SK-N-SH treated with all-trans-retinoic acid at 6 μM for 48 hours (cell line): ENCODE measurements at regions not wholly inside any gene's neighbourhood (a gene's known extent, or its start where the extent isn't known, plus 50 kb on each side); places are given as distances from the start of the nearest gene placed in this dataset.

Source experiments
- ATAC-seq: fragments of 200-7000 bp; cut with Tn5 transposase; 3 replicates; pipeline ENCODE4 v1.9.1; 2020; ENCODE audit warnings: mild to moderate bottlenecking, moderate library complexity
- ARNTL ChIP-seq: fragments of 450-650 bp; formaldehyde crosslinking; IDR thresholded peaks from 2 replicates; pipeline ENCODE4 v1.5.0; 2020; ENCODE audit warnings: low read depth, mild to moderate bottlenecking, moderate library complexity, borderline replicate concordance
- BACH2 ChIP-seq: fragments of 250-450 bp; sonication (Bioruptor Pico); IDR thresholded peaks from 2 replicates; pipeline ENCODE4 v1.9.0; 2021; ENCODE audit warnings: mild to moderate bottlenecking, borderline replicate concordance
- CREB5 ChIP-seq: fragments of 250-450 bp; sonication (Bioruptor Pico); IDR thresholded peaks from 2 replicates; pipeline ENCODE4 v1.5.1; 2020; ENCODE audit warnings: low read depth, mild to moderate bottlenecking, moderate library complexity
- CSDC2 ChIP-seq: fragments of 250-450 bp; sonication (Bioruptor Pico); IDR thresholded peaks from 2 replicates; pipeline ENCODE4 v1.5.0; 2020; ENCODE audit warnings: mild to moderate bottlenecking, moderate library complexity
- ESRRG ChIP-seq: fragments of 250-450 bp; sonication (Bioruptor Pico); IDR thresholded peaks from 2 replicates; pipeline ENCODE4 v1.6.1; 2021; ENCODE audit warnings: mild to moderate bottlenecking
- ISL1 ChIP-seq: fragments of 250-450 bp; sonication (Bioruptor Pico); IDR thresholded peaks from 2 replicates; pipeline ENCODE4 v2.1.2; 2022; ENCODE audit warnings: mild to moderate bottlenecking, moderate library complexity
- POU6F1 ChIP-seq: fragments of 250-450 bp; sonication (Bioruptor Pico); IDR thresholded peaks from 2 replicates; pipeline ENCODE4 v1.8.0; 2021; ENCODE audit warnings: low read depth, mild to moderate bottlenecking, moderate library complexity, borderline replicate concordance
- PPARA ChIP-seq: fragments of 250-450 bp; sonication (Bioruptor Pico); IDR thresholded peaks from 2 replicates; pipeline ENCODE4 v1.5.0; 2020; ENCODE audit warnings: mild to moderate bottlenecking, borderline replicate concordance
- RARB ChIP-seq: fragments of 250-450 bp; sonication (Bioruptor Pico); IDR thresholded peaks from 2 replicates; pipeline ENCODE4 v1.8.0; 2021; ENCODE audit warnings: mild to moderate bottlenecking, moderate library complexity
- SNAI2 ChIP-seq: fragments of 250-450 bp; sonication (Bioruptor Pico); IDR thresholded peaks from 2 replicates; pipeline ENCODE4 v1.5.0; 2020; ENCODE audit warnings: mild to moderate bottlenecking, moderate library complexity
- TCF4 ChIP-seq: fragments of 250-450 bp; sonication (Bioruptor Pico); IDR thresholded peaks from 2 replicates; pipeline ENCODE4 v1.8.0; 2021; ENCODE audit warnings: mild to moderate bottlenecking, moderate library complexity, borderline replicate concordance
- TOX ChIP-seq: fragments of 250-450 bp; sonication (Bioruptor Pico); IDR thresholded peaks from 2 replicates; pipeline ENCODE4 v1.8.0; 2021; ENCODE audit warnings: mild to moderate bottlenecking, moderate library complexity, borderline replicate concordance
- TSHZ2 ChIP-seq: fragments of 250-450 bp; sonication (Bioruptor Pico); IDR thresholded peaks from 2 replicates; pipeline ENCODE4 v1.5.0; 2020; ENCODE audit warnings: mild to moderate bottlenecking, moderate library complexity
- ZC3H10 ChIP-seq: fragments of 250-450 bp; sonication (Bioruptor Pico); IDR thresholded peaks from 2 replicates; pipeline ENCODE4 v1.5.1; 2021; ENCODE audit warnings: mild to moderate bottlenecking, moderate library complexity
- ZFP3 ChIP-seq: fragments of 250-450 bp; sonication (Bioruptor Pico); IDR thresholded peaks from 2 replicates; pipeline ENCODE4 v1.5.0; 2020; ENCODE audit warnings: mild to moderate bottlenecking, moderate library complexity
- ZFP30 ChIP-seq: fragments of 450-650 bp; formaldehyde crosslinking; IDR thresholded peaks from 2 replicates; pipeline ENCODE4 v1.5.0; 2022; ENCODE audit warnings: mild to moderate bottlenecking, moderate library complexity
- ZNF565 ChIP-seq: fragments of 450-650 bp; formaldehyde crosslinking; conservative IDR thresholded peaks from 2 replicates; pipeline ENCODE4 v1.5.0; 2020; ENCODE audit warnings: low read depth, mild to moderate bottlenecking, moderate library complexity
- ZNF70 ChIP-seq: fragments of 450-650 bp; formaldehyde crosslinking; IDR thresholded peaks from 2 replicates; pipeline ENCODE4 v1.5.0; 2020; ENCODE audit warnings: mild to moderate bottlenecking, moderate library complexity
- ZNF8 ChIP-seq: fragments of 450-650 bp; formaldehyde crosslinking; IDR thresholded peaks from 2 replicates; pipeline ENCODE4 v1.5.0; 2020; ENCODE audit warnings: mild to moderate bottlenecking, moderate library complexity
- TF ChIP-seq, protein P1 (sequence below): fragments of 250-450 bp; sonication (Bioruptor Pico); IDR thresholded peaks from 2 replicates; pipeline ENCODE4 v1.8.0; 2020; ENCODE audit warnings: mild to moderate bottlenecking, moderate library complexity, borderline replicate concordance
- TF ChIP-seq, protein P2 (sequence below): fragments of 250-450 bp; sonication (Bioruptor Pico); IDR thresholded peaks from 2 replicates; pipeline ENCODE4 v1.5.1; 2021; ENCODE audit warnings: mild to moderate bottlenecking, moderate library complexity

- no peak for ATAC-seq
- TF ChIP-seq ZNF70 (CRISPR knock-in tag) (no peak), BACH2 (CRISPR knock-in tag) (no peak), ZNF565 (CRISPR knock-in tag) (no peak), CREB5 (no peak), ZC3H10 (CRISPR knock-in tag) (no peak), ZNF8 (no peak), PPARA (CRISPR knock-in tag) (no peak), ZFP30 (no peak), TOX (CRISPR knock-in tag) (no peak), ZFP3 (CRISPR knock-in tag) (no peak)
- TF ChIP-seq, protein P1, sequence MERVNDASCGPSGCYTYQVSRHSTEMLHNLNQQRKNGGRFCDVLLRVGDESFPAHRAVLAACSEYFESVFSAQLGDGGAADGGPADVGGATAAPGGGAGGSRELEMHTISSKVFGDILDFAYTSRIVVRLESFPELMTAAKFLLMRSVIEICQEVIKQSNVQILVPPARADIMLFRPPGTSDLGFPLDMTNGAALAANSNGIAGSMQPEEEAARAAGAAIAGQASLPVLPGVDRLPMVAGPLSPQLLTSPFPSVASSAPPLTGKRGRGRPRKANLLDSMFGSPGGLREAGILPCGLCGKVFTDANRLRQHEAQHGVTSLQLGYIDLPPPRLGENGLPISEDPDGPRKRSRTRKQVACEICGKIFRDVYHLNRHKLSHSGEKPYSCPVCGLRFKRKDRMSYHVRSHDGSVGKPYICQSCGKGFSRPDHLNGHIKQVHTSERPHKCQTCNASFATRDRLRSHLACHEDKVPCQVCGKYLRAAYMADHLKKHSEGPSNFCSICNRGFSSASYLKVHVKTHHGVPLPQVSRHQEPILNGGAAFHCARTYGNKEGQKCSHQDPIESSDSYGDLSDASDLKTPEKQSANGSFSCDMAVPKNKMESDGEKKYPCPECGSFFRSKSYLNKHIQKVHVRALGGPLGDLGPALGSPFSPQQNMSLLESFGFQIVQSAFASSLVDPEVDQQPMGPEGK (CRISPR knock-in tag), result no peak
- TF ChIP-seq, protein P2, sequence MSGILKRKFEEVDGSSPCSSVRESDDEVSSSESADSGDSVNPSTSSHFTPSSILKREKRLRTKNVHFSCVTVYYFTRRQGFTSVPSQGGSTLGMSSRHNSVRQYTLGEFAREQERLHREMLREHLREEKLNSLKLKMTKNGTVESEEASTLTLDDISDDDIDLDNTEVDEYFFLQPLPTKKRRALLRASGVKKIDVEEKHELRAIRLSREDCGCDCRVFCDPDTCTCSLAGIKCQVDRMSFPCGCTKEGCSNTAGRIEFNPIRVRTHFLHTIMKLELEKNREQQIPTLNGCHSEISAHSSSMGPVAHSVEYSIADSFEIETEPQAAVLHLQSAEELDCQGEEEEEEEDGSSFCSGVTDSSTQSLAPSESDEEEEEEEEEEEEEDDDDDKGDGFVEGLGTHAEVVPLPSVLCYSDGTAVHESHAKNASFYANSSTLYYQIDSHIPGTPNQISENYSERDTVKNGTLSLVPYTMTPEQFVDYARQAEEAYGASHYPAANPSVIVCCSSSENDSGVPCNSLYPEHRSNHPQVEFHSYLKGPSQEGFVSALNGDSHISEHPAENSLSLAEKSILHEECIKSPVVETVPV, result no peak
Measured at GRCh38 chr12:58777815-58778214, 142.5 kb downstream of the LRIG3 start.

DNA sequence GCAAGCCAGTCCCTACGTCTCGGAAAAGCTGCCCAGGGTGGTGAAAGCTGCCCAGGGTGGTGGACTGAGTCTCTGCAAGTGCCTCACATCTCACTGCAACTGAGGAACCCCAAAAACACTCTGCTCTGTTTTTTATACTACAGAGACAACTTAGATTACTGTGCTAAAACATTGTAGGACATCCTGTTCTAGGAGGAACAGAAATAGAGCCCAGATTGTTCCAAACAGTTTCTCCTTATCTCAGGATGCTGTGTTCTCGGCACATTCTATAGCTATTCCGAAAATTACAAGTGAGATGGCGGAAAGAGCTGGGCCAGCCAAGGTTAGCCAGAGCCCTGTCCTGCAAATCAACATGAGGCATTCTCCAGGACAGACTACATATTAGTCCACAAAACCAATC is 138.7 kb downstream of the LRIG3 start:
- ATAC-seq, result no peak
- TF ChIP-seq ZNF8 (no peak), ISL1 (CRISPR knock-in tag) (no peak), ZFP30 (no peak), BACH2 (CRISPR knock-in tag) (no peak), TCF4 (CRISPR knock-in tag) (no peak), SNAI2 (CRISPR knock-in tag) (no peak), ZFP3 (CRISPR knock-in tag) (no peak)

DNA sequence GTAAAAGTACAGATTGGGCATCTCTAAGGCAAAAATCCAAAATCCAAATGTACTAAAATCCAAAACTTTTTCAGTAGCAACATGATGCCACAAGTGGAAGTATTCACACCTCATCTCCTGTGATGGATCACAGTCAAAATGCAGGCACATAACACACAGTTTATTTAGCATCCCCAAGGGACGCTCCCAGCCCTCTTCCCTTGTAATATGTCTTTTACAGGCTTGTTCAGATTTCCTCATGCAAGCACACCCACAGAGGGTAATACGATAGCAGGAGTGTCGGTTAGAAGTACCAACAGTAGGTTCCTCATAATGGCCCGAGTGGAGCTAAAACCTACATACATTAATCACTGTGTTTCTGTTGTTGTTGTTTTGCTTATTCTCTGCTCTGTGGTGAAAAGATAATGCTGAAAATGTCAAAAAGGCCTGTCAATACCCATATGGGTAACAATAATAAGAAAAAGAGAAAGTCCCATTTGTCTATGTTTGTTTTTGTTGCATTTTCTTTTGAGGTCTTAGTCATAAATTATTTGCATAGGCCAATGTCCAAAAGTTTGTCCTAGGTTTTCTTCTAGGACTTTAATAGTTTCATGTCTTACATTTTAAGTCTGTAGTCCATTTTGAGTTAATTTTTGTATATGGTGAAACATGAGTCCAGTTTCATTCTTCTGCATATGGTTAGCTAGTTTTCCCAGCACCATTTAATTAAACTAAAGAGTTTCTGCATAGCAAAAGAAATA is 133.1 kb downstream of the LRIG3 start:
- TF ChIP-seq PPARA (CRISPR knock-in tag) (no peak), RARB (CRISPR knock-in tag) (no peak), ZNF8 (no peak), CSDC2 (CRISPR knock-in tag) (no peak), ZFP30 (no peak)
- ATAC-seq, result no peak

GRCh38 chr12:58794859-58795258 is 125.4 kb downstream of the LRIG3 start:
- ATAC-seq, result no peak
- TF ChIP-seq ZFP3 (CRISPR knock-in tag) (no peak), CREB5 (no peak), POU6F1 (CRISPR knock-in tag) (no peak), RARB (CRISPR knock-in tag) (no peak), TSHZ2 (CRISPR knock-in tag) (no peak), TCF4 (CRISPR knock-in tag) (no peak), ZNF70 (CRISPR knock-in tag) (no peak), ZFP30 (no peak), CSDC2 (CRISPR knock-in tag) (no peak), ZNF565 (CRISPR knock-in tag) (no peak), ARNTL (CRISPR knock-in tag) (no peak), ISL1 (CRISPR knock-in tag) (no peak), TOX (CRISPR knock-in tag) (no peak), ESRRG (CRISPR knock-in tag) (no peak), ZC3H10 (CRISPR knock-in tag) (no peak), PPARA (CRISPR knock-in tag) (no peak), BACH2 (CRISPR knock-in tag) (no peak), SNAI2 (CRISPR knock-in tag) (no peak)
- TF ChIP-seq, protein P1 (CRISPR knock-in tag), result no peak
